ENCODE measurements at regions not wholly inside any gene's neighbourhood (a gene's known extent, or its start where the extent isn't known, plus 50 kb on each side); places are given as distances from the start of the nearest gene placed in this dataset.

GRCh38 chr15:92315144-92315543 lies 78.5 kb upstream of the ST8SIA2 start:
- Histone ChIP-seq H3K27ac (no peak overlapping the region), H3K36me3 (no peaks in the 10 kb centered on the region), H3K4me3 (no peak overlapping the region), H3K4me1 (no peaks in the 10 kb centered on the region), H3K9me3 (no peaks in the 10 kb centered on the region), H3K27me3 (peaks cover 0 to 5% of the 10 kb centered on the region in 2 donors)
- TF ChIP-seq, protein P1, sequence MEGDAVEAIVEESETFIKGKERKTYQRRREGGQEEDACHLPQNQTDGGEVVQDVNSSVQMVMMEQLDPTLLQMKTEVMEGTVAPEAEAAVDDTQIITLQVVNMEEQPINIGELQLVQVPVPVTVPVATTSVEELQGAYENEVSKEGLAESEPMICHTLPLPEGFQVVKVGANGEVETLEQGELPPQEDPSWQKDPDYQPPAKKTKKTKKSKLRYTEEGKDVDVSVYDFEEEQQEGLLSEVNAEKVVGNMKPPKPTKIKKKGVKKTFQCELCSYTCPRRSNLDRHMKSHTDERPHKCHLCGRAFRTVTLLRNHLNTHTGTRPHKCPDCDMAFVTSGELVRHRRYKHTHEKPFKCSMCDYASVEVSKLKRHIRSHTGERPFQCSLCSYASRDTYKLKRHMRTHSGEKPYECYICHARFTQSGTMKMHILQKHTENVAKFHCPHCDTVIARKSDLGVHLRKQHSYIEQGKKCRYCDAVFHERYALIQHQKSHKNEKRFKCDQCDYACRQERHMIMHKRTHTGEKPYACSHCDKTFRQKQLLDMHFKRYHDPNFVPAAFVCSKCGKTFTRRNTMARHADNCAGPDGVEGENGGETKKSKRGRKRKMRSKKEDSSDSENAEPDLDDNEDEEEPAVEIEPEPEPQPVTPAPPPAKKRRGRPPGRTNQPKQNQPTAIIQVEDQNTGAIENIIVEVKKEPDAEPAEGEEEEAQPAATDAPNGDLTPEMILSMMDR (IDR thresholded peaks at IDR 0.05) = no peak
- intact Hi-C loops (cut with DNase I) = no loop called here
- ATAC-seq (peak; percentile 29), DNase-seq (no peak)

GRCh38 chr15:92315595-92316211 lies 78.0 kb upstream of the ST8SIA2 start:
- intact Hi-C loops (cut with DNase I) = no loop called here
- H3K4me3 ChIP-seq = no peak overlapping the region
- TF ChIP-seq, protein P1 (IDR thresholded peaks at IDR 0.05) = no peak
- ATAC-seq = peak; percentile 75
- H3K4me1 ChIP-seq = no peaks in the 10 kb centered on the region
- no peak overlapping the region for H3K27ac ChIP-seq
- peaks cover 0 to 5% of the 10 kb centered on the region in 2 donors for H3K27me3 ChIP-seq
- H3K9me3 ChIP-seq = no peaks in the 10 kb centered on the region
- H3K36me3 ChIP-seq = no peaks in the 10 kb centered on the region
- DNase-seq = no peak

GRCh38 chr15:92316586-92317295 lies 76.9 kb upstream of the ST8SIA2 start:
- intact Hi-C loops (cut with DNase I) = no loop called here
- Histone ChIP-seq H3K4me3 (no peak overlapping the region), H3K4me1 (no peaks in the 10 kb centered on the region), H3K36me3 (no peaks in the 10 kb centered on the region), H3K27me3 (peaks cover 0 to 5% of the 10 kb centered on the region in 2 donors), H3K27ac (no peak overlapping the region), H3K9me3 (no peaks in the 10 kb centered on the region)
- ATAC-seq (no peak), DNase-seq (no peak)
- TF ChIP-seq, protein P1 (IDR thresholded peaks at IDR 0.05) = no peak

DNA sequence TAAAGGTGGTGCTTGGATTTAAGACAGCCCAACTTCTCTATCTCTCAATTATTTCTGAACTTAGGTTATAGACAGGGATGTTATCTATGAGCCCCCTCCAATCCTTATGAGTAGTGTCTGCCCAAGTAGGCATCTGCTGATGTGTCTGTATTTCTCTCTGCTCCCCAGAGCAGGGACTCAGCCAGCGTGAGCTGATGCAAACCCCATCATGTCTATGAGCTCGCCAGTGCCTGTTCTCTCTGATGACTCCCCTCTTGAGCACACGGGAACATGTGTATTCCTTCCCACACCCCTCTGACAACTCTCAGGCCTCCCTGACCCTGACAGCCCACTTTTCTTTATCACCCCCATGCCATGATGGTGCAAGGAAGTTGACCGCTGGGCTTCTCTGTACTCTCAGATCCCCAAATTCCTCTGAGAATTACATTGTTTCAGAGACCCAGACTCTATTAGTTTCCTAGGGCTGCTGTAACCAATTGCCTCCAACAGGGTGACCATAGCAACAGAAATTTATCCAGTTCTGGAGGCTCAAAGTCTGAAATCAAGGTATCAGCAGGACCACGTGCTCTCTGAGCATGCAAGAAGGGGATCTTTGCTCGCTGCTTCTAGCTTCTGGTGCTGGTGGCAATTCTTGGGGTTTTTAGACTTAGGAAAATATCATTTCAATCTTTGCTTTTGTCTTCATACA lies 73.5 kb upstream of the ST8SIA2 start:
- DNase-seq (no peak), ATAC-seq (no peak)
- TF ChIP-seq, protein P1 (IDR thresholded peaks at IDR 0.05) = no peak
- H3K9me3 ChIP-seq = no peaks in the 10 kb centered on the region
- H3K27ac ChIP-seq = no peak overlapping the region
- H3K27me3 ChIP-seq = peaks cover 0 to 5% of the 10 kb centered on the region in 2 donors
- H3K4me3 ChIP-seq = no peak overlapping the region
- intact Hi-C loops (cut with DNase I) = no loop called here
- H3K4me1 ChIP-seq = no peaks in the 10 kb centered on the region
- no peaks in the 10 kb centered on the region for H3K36me3 ChIP-seq

All from left lung (tissue), 4 donors.